ENCODE measurements at regions not wholly inside any gene's neighbourhood (a gene's known extent, or its start where the extent isn't known, plus 50 kb on each side); places are given as distances from the start of the nearest gene placed in this dataset.
"Not testable (repeated sequence)": the region's sequence is repeated elsewhere in the genome, so short reads cannot be mapped to it uniquely, and the experiment has no call there.

GRCh38 chr16:80915079-80915450 lies 91.6 kb downstream of the CMC2 start:
- no peak for DNase-seq (ENCODE audit: low read depth, low spot score)

- no peak for DNase-seq (ENCODE audit: low read depth, low spot score)
Measured at GRCh38 chr16:80914379-80915078, 92.2 kb downstream of the CMC2 start.

GRCh38 chr16:80913397-80913796 lies 93.3 kb downstream of the CMC2 start:
- DNase-seq (ENCODE audit: low read depth, low spot score), result no peak

GRCh38 chr16:80912651-80913050 lies 94.0 kb downstream of the CMC2 start:
- no peak for DNase-seq (ENCODE audit: low read depth, low spot score)

- DNase-seq (ENCODE audit: low read depth, low spot score), result no peak
Measured at GRCh38 chr16:80910434-80910833, 96.3 kb downstream of the CMC2 start.

GRCh38 chr16:80909720-80910119 lies 97.0 kb downstream of the CMC2 start:
- no peak for DNase-seq (ENCODE audit: low read depth, low spot score)

GRCh38 chr16:80906169-80906568 lies 100.5 kb downstream of the CMC2 start:
- not testable (repeated sequence) for DNase-seq (ENCODE audit: low read depth, low spot score)

GRCh38 chr16:80903616-80904015 lies 99.2 kb upstream of the CDYL2 start:
- no peak for DNase-seq (ENCODE audit: low read depth, low spot score)

- DNase-seq (ENCODE audit: low read depth, low spot score), result no peak
Measured at GRCh38 chr16:80902306-80903110, 98.1 kb upstream of the CDYL2 start.

GRCh38 chr16:80900593-80900954 lies 96.2 kb upstream of the CDYL2 start:
- no peak for DNase-seq (ENCODE audit: low read depth, low spot score)

GRCh38 chr16:80899809-80900592 lies 95.6 kb upstream of the CDYL2 start:
- DNase-seq (ENCODE audit: low read depth, low spot score), result peak; percentile 90

GRCh38 chr16:80896776-80897175 lies 92.4 kb upstream of the CDYL2 start:
- no peak for DNase-seq (ENCODE audit: low read depth, low spot score)

GRCh38 chr16:80894091-80894490 lies 89.7 kb upstream of the CDYL2 start:
- DNase-seq (ENCODE audit: low read depth, low spot score), result no peak

GRCh38 chr16:80893686-80894085 lies 89.3 kb upstream of the CDYL2 start:
- DNase-seq (ENCODE audit: low read depth, low spot score), result no peak

- not testable (repeated sequence) for DNase-seq (ENCODE audit: low read depth, low spot score)
Measured at GRCh38 chr16:80892395-80892794, 88.0 kb upstream of the CDYL2 start.

- DNase-seq (ENCODE audit: low read depth, low spot score), result no peak
Measured at GRCh38 chr16:80889779-80890359, 85.5 kb upstream of the CDYL2 start.

GRCh38 chr16:80887062-80887461 lies 82.7 kb upstream of the CDYL2 start:
- no peak for DNase-seq (ENCODE audit: low read depth, low spot score)

- DNase-seq (ENCODE audit: low read depth, low spot score), result no peak
Measured at GRCh38 chr16:80883816-80884215, 79.4 kb upstream of the CDYL2 start.

GRCh38 chr16:80883159-80883642 lies 78.8 kb upstream of the CDYL2 start:
- DNase-seq (ENCODE audit: low read depth, low spot score), result no peak

- no peak for DNase-seq (ENCODE audit: low read depth, low spot score)
Measured at GRCh38 chr16:80875616-80876015, 71.2 kb upstream of the CDYL2 start.

- DNase-seq (ENCODE audit: low read depth, low spot score), result no peak
Measured at GRCh38 chr16:80874925-80875324, 70.5 kb upstream of the CDYL2 start.

- DNase-seq (ENCODE audit: low read depth, low spot score), result no peak
Measured at GRCh38 chr16:80862160-80862705, 57.8 kb upstream of the CDYL2 start.
